GM18867 (cell line): ENCODE measurements at regions not wholly inside any gene's neighbourhood (a gene's known extent, or its start where the extent isn't known, plus 50 kb on each side); places are given as distances from the start of the nearest gene placed in this dataset.
"Not testable (repeated sequence)": the region's sequence is repeated elsewhere in the genome, so short reads cannot be mapped to it uniquely, and the experiment has no call there.

Experiments
- ATAC-seq: cut with Tn5 transposase; IDR thresholded peaks from one replicate; pipeline ENCODE4 v1.9.1; 2021; ENCODE audit warnings: mild to moderate bottlenecking, moderate library complexity; ENCODE audit not compliant: unreplicated experiment

GRCh38 chr1:243074224-243074623 lies 180.9 kb downstream of the CEP170 start:
- ATAC-seq: not testable (repeated sequence)

GRCh38 chr1:243067056-243067455 lies 188.0 kb downstream of the CEP170 start:
- not testable (repeated sequence) for ATAC-seq

- not testable (repeated sequence) for ATAC-seq
Measured at GRCh38 chr1:243061965-243062364, 193.1 kb downstream of the CEP170 start.

- not testable (repeated sequence) for ATAC-seq
Measured at GRCh38 chr1:243055510-243055909, 199.6 kb downstream of the CEP170 start.

- ATAC-seq: not testable (repeated sequence)
Measured at GRCh38 chr1:243055091-243055490, 200.0 kb downstream of the CEP170 start.

GRCh38 chr1:243054681-243055080 lies 200.4 kb downstream of the CEP170 start:
- ATAC-seq: not testable (repeated sequence)

- not testable (repeated sequence) for ATAC-seq
Measured at GRCh38 chr1:243053048-243053447, 202.0 kb downstream of the CEP170 start.

- not testable (repeated sequence) for ATAC-seq
Measured at GRCh38 chr1:243050613-243051012, 204.5 kb downstream of the CEP170 start.

GRCh38 chr1:243049716-243050115 lies 205.4 kb downstream of the CEP170 start:
- ATAC-seq: not testable (repeated sequence)

- ATAC-seq: not testable (repeated sequence)
Measured at GRCh38 chr1:243021365-243021764, 233.7 kb downstream of the CEP170 start.

GRCh38 chr1:243019030-243019635 lies 235.9 kb downstream of the CEP170 start:
- ATAC-seq: not testable (repeated sequence)

- not testable (repeated sequence) for ATAC-seq
Measured at GRCh38 chr1:243010719-243011118, 244.4 kb downstream of the CEP170 start.

- not testable (repeated sequence) for ATAC-seq
Measured at GRCh38 chr1:243001003-243001402, 254.1 kb downstream of the CEP170 start.

- not testable (repeated sequence) for ATAC-seq
Measured at GRCh38 chr1:242992776-242993175, 262.3 kb downstream of the CEP170 start.

GRCh38 chr1:242985096-242985495 lies 270.0 kb downstream of the CEP170 start:
- not testable (repeated sequence) for ATAC-seq

GRCh38 chr1:242973341-242973740 lies 281.7 kb downstream of the CEP170 start:
- ATAC-seq: not testable (repeated sequence)

GRCh38 chr1:242966892-242967291 lies 288.2 kb downstream of the CEP170 start:
- ATAC-seq: no peak

GRCh38 chr1:242959397-242959796 lies 295.7 kb downstream of the CEP170 start:
- not testable (repeated sequence) for ATAC-seq

- ATAC-seq: not testable (repeated sequence)
Measured at GRCh38 chr1:242954945-242955344, 300.1 kb downstream of the CEP170 start.

GRCh38 chr1:242946206-242946605 lies 308.9 kb downstream of the CEP170 start:
- no peak for ATAC-seq

GRCh38 chr1:242936725-242937124 lies 318.4 kb downstream of the CEP170 start:
- ATAC-seq: peak; percentile 82

- ATAC-seq: not testable (repeated sequence)
Measured at GRCh38 chr1:242924717-242925116, 330.4 kb downstream of the CEP170 start.

GRCh38 chr1:242923603-242924002 lies 331.5 kb downstream of the CEP170 start:
- ATAC-seq: not testable (repeated sequence)
